ENCODE measurements at regions not wholly inside any gene's neighbourhood (a gene's known extent, or its start where the extent isn't known, plus 50 kb on each side); places are given as distances from the start of the nearest gene placed in this dataset.
A peak's percentile ranks its signal among the peaks of the same experiment; 100 is the strongest.

- no peak for DNase-seq
Measured at GRCh38 chr2:193818801-193819499, 1624.2 kb upstream of the TMEFF2 start.

- DNase-seq: no peak
Measured at GRCh38 chr2:193816008-193816407, 1621.3 kb upstream of the TMEFF2 start.

- no peak for DNase-seq
Measured at GRCh38 chr2:193810533-193810932, 1615.8 kb upstream of the TMEFF2 start.

GRCh38 chr2:193808877-193809276 is 1614.1 kb upstream of the TMEFF2 start:
- no peak for DNase-seq

GRCh38 chr2:193806088-193806774 is 1611.5 kb upstream of the TMEFF2 start:
- no peak for DNase-seq

- DNase-seq: no peak
Measured at GRCh38 chr2:193796847-193797246, 1602.1 kb upstream of the TMEFF2 start.

GRCh38 chr2:193793914-193794313 is 1599.2 kb upstream of the TMEFF2 start:
- DNase-seq: peak; percentile 9

- no peak for DNase-seq
Measured at GRCh38 chr2:193783681-193784080, 1588.9 kb upstream of the TMEFF2 start.

GRCh38 chr2:193778293-193778692 is 1583.6 kb upstream of the TMEFF2 start:
- DNase-seq: no peak

- DNase-seq: no peak
Measured at GRCh38 chr2:193776988-193777387, 1582.3 kb upstream of the TMEFF2 start.

GRCh38 chr2:193774166-193774565 is 1579.4 kb upstream of the TMEFF2 start:
- no peak for DNase-seq

GRCh38 chr2:193751299-193751698 is 1556.6 kb upstream of the TMEFF2 start:
- no peak for DNase-seq

- DNase-seq: no peak
Measured at GRCh38 chr2:193749485-193749884, 1554.8 kb upstream of the TMEFF2 start.

- DNase-seq: no peak
Measured at GRCh38 chr2:193743089-193743488, 1548.4 kb upstream of the TMEFF2 start.

- no peak for DNase-seq
Measured at GRCh38 chr2:193738892-193739291, 1544.2 kb upstream of the TMEFF2 start.

- no peak for DNase-seq
Measured at GRCh38 chr2:193712912-193713311, 1518.2 kb upstream of the TMEFF2 start.

GRCh38 chr2:193703411-193703810 is 1508.7 kb upstream of the TMEFF2 start:
- DNase-seq: no peak

GRCh38 chr2:193701484-193701883 is 1506.8 kb upstream of the TMEFF2 start:
- DNase-seq: no peak

GRCh38 chr2:193695367-193695766 is 1500.6 kb upstream of the TMEFF2 start:
- DNase-seq: peak; percentile 34

- DNase-seq: no peak
Measured at GRCh38 chr2:193693758-193694157, 1499.0 kb upstream of the TMEFF2 start.

- no peak for DNase-seq
Measured at GRCh38 chr2:193690572-193690971, 1495.8 kb upstream of the TMEFF2 start.

GRCh38 chr2:193687195-193687594 is 1492.5 kb upstream of the TMEFF2 start:
- DNase-seq: no peak

- DNase-seq: peak; percentile 10
Measured at GRCh38 chr2:193679847-193680246, 1485.1 kb upstream of the TMEFF2 start.

- no peak for DNase-seq
Measured at GRCh38 chr2:193670478-193670877, 1475.7 kb upstream of the TMEFF2 start.

Measured in fibroblast of skin of abdomen (primary cell).